Tibial nerve (tissue), 4 donors: ENCODE measurements at regions not wholly inside any gene's neighbourhood (a gene's known extent, or its start where the extent isn't known, plus 50 kb on each side); places are given as distances from the start of the nearest gene placed in this dataset.

Experiments used
- EP300 ChIP-seq, 2 donors: sonication (generic); formaldehyde crosslinking; IDR thresholded peaks; one replicate each; pipeline ENCODE4 v1.6.1; 2017; ENCODE audit warnings: antibody characterized with exemption in 2 of 2, mild to moderate bottlenecking in 1 of 2
- TF ChIP-seq, protein P1 (sequence below), 5 experiments: fragments of 200-600 bp in 3 of 5; fragments of 450-650 bp in 2 of 5; sonication (generic) in 3 of 5; IDR thresholded peaks; one replicate each; pipeline ENCODE4 v1.5.1; 2016 to 2019; ENCODE audit warnings: antibody characterized with exemption in 5 of 5, mild to moderate bottlenecking in 3 of 5, moderate library complexity in 2 of 5

DNA sequence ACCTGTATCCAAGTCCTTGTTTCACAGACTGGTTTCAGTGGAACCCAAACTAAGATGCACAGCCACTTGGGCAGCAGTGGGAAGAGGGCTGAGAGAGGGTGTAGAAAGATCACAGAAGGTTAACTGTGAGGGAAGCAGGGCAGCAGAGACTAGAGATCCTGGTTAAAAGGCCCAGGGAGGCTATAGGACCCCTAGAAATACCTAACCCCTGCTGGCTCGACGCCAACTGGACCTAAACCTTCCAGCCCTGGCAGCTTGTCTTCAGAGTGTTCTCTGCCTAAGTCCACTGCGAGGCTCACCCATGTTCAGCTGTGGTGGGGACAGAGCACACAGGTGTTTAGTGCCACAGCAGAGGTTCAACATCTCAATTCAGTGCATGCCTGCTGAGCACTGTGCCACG, 96.5 kb downstream of the ZNF621 start:
- TF ChIP-seq, protein P1, sequence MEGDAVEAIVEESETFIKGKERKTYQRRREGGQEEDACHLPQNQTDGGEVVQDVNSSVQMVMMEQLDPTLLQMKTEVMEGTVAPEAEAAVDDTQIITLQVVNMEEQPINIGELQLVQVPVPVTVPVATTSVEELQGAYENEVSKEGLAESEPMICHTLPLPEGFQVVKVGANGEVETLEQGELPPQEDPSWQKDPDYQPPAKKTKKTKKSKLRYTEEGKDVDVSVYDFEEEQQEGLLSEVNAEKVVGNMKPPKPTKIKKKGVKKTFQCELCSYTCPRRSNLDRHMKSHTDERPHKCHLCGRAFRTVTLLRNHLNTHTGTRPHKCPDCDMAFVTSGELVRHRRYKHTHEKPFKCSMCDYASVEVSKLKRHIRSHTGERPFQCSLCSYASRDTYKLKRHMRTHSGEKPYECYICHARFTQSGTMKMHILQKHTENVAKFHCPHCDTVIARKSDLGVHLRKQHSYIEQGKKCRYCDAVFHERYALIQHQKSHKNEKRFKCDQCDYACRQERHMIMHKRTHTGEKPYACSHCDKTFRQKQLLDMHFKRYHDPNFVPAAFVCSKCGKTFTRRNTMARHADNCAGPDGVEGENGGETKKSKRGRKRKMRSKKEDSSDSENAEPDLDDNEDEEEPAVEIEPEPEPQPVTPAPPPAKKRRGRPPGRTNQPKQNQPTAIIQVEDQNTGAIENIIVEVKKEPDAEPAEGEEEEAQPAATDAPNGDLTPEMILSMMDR (IDR thresholded peaks at IDR 0.05): no peak
- TF ChIP-seq EP300 (IDR thresholded peaks at IDR 0.05): no peak
